Prostate gland (tissue), 2 donors: ENCODE measurements at regions not wholly inside any gene's neighbourhood (a gene's known extent, or its start where the extent isn't known, plus 50 kb on each side); places are given as distances from the start of the nearest gene placed in this dataset.

Source experiments
- DNase-seq: peaks from one replicate; pipeline ENCODE4 v3.0.0-alpha.2; 2019; ENCODE audit warnings: low spot score
- H3K27ac ChIP-seq, 2 donors: fragments of 200-600 bp; sonication (generic); 2 replicates each; pipeline ENCODE4 v1.5.1; 2017 to 2019
- H3K27me3 ChIP-seq: fragments of 200-600 bp; sonication (generic); replicated peaks from 2 replicates; pipeline ENCODE4 v1.5.1; 2019; ENCODE audit not compliant: insufficient read depth
- H3K36me3 ChIP-seq, 2 donors: fragments of 200-600 bp; sonication (generic); 1 replicate in 1 of 2; 2 replicates in 1 of 2; pipeline versions ENCODE4 v1.5.1 to v1.8.1; 2017 to 2019
- H3K4me1 ChIP-seq: fragments of 200-600 bp; sonication (generic); replicated peaks from 2 replicates; pipeline ENCODE4 v1.5.1; 2019
- H3K4me3 ChIP-seq, 2 donors: fragments of 200-600 bp; sonication (generic); 2 replicates each; pipeline ENCODE4 v1.5.1; 2017 to 2019
- H3K9me3 ChIP-seq: fragments of 200-600 bp; sonication (generic); 2 replicates; pipeline ENCODE4 v1.5.1; 2017
- POLR2A ChIP-seq: fragments of 450-650 bp; IDR thresholded peaks from one replicate; pipeline ENCODE4 v1.6.1; 2016; ENCODE audit warnings: antibody characterized with exemption, mild to moderate bottlenecking
- POLR2AphosphoS5 ChIP-seq: sonication (generic); formaldehyde crosslinking; IDR thresholded peaks from one replicate; pipeline ENCODE4 v1.6.1; 2017; ENCODE audit warnings: antibody characterized with exemption
- WGBS: methylation state at CpG from one replicate; pipeline ENCODE4 v1.1.5; 2018; 5-methylcytosine and 5-hydroxymethylcytosine counted together
- intact Hi-C: fragments of 100-400 bp; cut with DNase I; formaldehyde crosslinking; loops from one replicate; pipeline ENCODE4 v1.14.2; 2022
- TF ChIP-seq, protein P1 (sequence below), 4 experiments: fragments of 200-600 bp in 2 of 4; fragments of 450-650 bp in 2 of 4; sonication (generic) in 2 of 4; IDR thresholded peaks; 1 replicate in 3 of 4; 2 replicates in 1 of 4; pipeline ENCODE4 v1.5.1; 2016 to 2019; ENCODE audit warnings: antibody characterized with exemption in 4 of 4, mild to moderate bottlenecking in 2 of 4, moderate library complexity in 2 of 4

DNA sequence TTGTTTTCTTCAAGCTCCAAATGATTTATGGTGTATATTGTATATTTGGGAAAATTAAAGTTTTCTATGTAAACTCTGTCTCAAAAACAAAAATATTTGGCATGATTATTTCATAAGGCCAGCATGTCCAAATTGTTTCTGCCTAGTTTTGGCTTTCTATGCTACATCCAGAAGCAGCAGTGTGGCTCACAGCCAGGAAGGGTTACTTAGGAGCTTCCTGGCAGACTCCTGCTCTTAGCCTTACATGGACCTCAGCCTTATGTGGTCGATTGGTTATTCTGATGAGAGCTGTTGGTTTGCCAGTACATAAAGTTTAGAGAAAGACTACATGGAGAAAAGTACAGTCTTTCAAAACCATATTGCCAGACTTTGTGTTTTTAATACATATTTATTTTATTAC is 297.7 kb upstream of the FAT3 start:
- no peak overlapping the region for H3K27ac ChIP-seq
- WGBS = 25% methylated on average over 1 of the region's 1 CpG
- H3K9me3 ChIP-seq = no peaks in the 10 kb centered on the region
- DNase-seq = peak; percentile 11
- H3K4me1 ChIP-seq = no peaks in the 10 kb centered on the region
- H3K4me3 ChIP-seq = no peak overlapping the region
- H3K36me3 ChIP-seq = no peaks in the 10 kb centered on the region
- no peak for TF ChIP-seq POLR2AphosphoS5
- no peak for TF ChIP-seq POLR2A
- TF ChIP-seq, protein P1, sequence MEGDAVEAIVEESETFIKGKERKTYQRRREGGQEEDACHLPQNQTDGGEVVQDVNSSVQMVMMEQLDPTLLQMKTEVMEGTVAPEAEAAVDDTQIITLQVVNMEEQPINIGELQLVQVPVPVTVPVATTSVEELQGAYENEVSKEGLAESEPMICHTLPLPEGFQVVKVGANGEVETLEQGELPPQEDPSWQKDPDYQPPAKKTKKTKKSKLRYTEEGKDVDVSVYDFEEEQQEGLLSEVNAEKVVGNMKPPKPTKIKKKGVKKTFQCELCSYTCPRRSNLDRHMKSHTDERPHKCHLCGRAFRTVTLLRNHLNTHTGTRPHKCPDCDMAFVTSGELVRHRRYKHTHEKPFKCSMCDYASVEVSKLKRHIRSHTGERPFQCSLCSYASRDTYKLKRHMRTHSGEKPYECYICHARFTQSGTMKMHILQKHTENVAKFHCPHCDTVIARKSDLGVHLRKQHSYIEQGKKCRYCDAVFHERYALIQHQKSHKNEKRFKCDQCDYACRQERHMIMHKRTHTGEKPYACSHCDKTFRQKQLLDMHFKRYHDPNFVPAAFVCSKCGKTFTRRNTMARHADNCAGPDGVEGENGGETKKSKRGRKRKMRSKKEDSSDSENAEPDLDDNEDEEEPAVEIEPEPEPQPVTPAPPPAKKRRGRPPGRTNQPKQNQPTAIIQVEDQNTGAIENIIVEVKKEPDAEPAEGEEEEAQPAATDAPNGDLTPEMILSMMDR (IDR thresholded peaks at IDR 0.05) = no peak
- H3K27me3 ChIP-seq = no peaks in the 10 kb centered on the region
- intact Hi-C loops = no loop called here

GRCh38 chr11:91922846-91923245 is 301.8 kb upstream of the FAT3 start:
- no peaks in the 10 kb centered on the region for H3K36me3 ChIP-seq
- H3K4me1 ChIP-seq = no peaks in the 10 kb centered on the region
- TF ChIP-seq POLR2A (no peak), POLR2AphosphoS5 (no peak)
- TF ChIP-seq, protein P1 (IDR thresholded peaks at IDR 0.05) = no peak
- H3K9me3 ChIP-seq = no peaks in the 10 kb centered on the region
- no peaks in the 10 kb centered on the region for H3K27me3 ChIP-seq
- no peak for DNase-seq
- WGBS = 69% methylated on average over 1 of the region's 1 CpG
- H3K27ac ChIP-seq = no peak overlapping the region
- H3K4me3 ChIP-seq = no peak overlapping the region
- intact Hi-C loops = no loop called here

GRCh38 chr11:91921974-91922373 is 302.6 kb upstream of the FAT3 start:
- intact Hi-C loops = no loop called here
- no peaks in the 10 kb centered on the region for H3K36me3 ChIP-seq
- H3K9me3 ChIP-seq = no peaks in the 10 kb centered on the region
- no peaks in the 10 kb centered on the region for H3K4me1 ChIP-seq
- H3K27me3 ChIP-seq = no peaks in the 10 kb centered on the region
- TF ChIP-seq POLR2AphosphoS5 = no peak
- no peak overlapping the region for H3K27ac ChIP-seq
- DNase-seq = no peak
- H3K4me3 ChIP-seq = no peak overlapping the region
- WGBS = 67% methylated on average over 1 of the region's 1 CpG

DNA sequence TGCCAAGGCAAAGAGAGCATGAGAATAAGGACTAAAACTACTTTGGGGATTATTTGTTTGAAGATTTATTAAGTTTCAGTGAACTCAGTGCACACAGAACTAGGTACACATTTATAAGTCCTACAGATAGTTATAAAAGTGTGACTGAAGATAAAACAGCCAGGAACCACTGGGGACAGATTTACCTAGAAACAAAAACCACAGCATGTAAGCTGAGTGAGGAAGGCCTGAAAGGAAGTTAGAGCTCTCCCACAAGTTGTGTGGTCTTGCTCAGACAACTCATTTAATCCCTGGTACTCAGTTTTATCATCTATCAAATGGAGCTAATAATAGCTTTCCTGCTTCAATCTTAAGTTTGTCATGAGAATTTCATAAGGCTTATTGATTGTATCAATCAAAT is 311.2 kb upstream of the FAT3 start:
- Histone ChIP-seq H3K4me1 (no peaks in the 10 kb centered on the region), H3K27ac (no peak overlapping the region), H3K9me3 (no peaks in the 10 kb centered on the region), H3K36me3 (no peaks in the 10 kb centered on the region), H3K4me3 (no peak overlapping the region), H3K27me3 (no peaks in the 10 kb centered on the region)
- intact Hi-C loops = no loop called here
- TF ChIP-seq POLR2AphosphoS5 (no peak), POLR2A (no peak)
- TF ChIP-seq, protein P1 (IDR thresholded peaks at IDR 0.05) = no peak
- no peak for DNase-seq

GRCh38 chr11:91912322-91912721 is 312.3 kb upstream of the FAT3 start:
- TF ChIP-seq, protein P1 (IDR thresholded peaks at IDR 0.05) = no peak
- TF ChIP-seq POLR2A (no peak), POLR2AphosphoS5 (no peak)
- H3K36me3 ChIP-seq = no peaks in the 10 kb centered on the region
- DNase-seq = no peak
- no peaks in the 10 kb centered on the region for H3K4me1 ChIP-seq
- no peak overlapping the region for H3K27ac ChIP-seq
- H3K4me3 ChIP-seq = no peak overlapping the region
- no peaks in the 10 kb centered on the region for H3K27me3 ChIP-seq
- 79% methylated on average over 4 of the region's 4 CpGs for WGBS
- intact Hi-C loops = no loop called here
- H3K9me3 ChIP-seq = no peaks in the 10 kb centered on the region
